Testis (tissue), 2 donors: ENCODE measurements at regions not wholly inside any gene's neighbourhood (a gene's known extent, or its start where the extent isn't known, plus 50 kb on each side); places are given as distances from the start of the nearest gene placed in this dataset.

Source experiments
- DNase-seq: peaks from one replicate; pipeline ENCODE4 v3.0.0-alpha.2; 2019
- H3K27ac ChIP-seq, 2 donors: fragments of 200-600 bp; sonication (generic); one replicate each; pipeline ENCODE4 v1.5.1; 2019
- H3K27me3 ChIP-seq: fragments of 200-600 bp; sonication (generic); one replicate; pipeline ENCODE4 v1.5.1; 2019
- H3K36me3 ChIP-seq: fragments of 200-600 bp; sonication (generic); one replicate; pipeline ENCODE4 v1.5.1; 2017; ENCODE audit warnings: low read depth; ENCODE audit errors: missing control alignments
- H3K4me1 ChIP-seq: fragments of 200-600 bp; sonication (generic); one replicate; pipeline ENCODE4 v1.5.1; 2019
- H3K4me3 ChIP-seq, 2 donors: fragments of 200-600 bp; sonication (generic); one replicate each; pipeline ENCODE4 v1.5.1; 2017 to 2019
- H3K9me3 ChIP-seq: fragments of 200-600 bp; sonication (generic); one replicate; pipeline ENCODE4 v1.5.1; 2017
- CTCF ChIP-seq, 3 experiments: fragments of 450-650 bp in 2 of 3; fragments of 200-600 bp in 1 of 3; sonication (generic) in 1 of 3; IDR thresholded peaks; one replicate each; pipeline ENCODE4 v1.5.1; 2016 to 2019; ENCODE audit warnings: antibody characterized with exemption in 3 of 3, mild to moderate bottlenecking in 2 of 3, moderate library complexity in 1 of 3
- POLR2A ChIP-seq: fragments of 450-650 bp; IDR thresholded peaks from one replicate; pipeline ENCODE4 v1.6.1; 2017; ENCODE audit warnings: antibody characterized with exemption, mild to moderate bottlenecking, moderate library complexity
- WGBS, 2 donors: methylation state at CpG; one replicate each; pipeline ENCODE4 v1.1.5; 2018; 5-methylcytosine and 5-hydroxymethylcytosine counted together
- intact Hi-C: fragments of 100-400 bp; cut with DNase I; formaldehyde crosslinking; loops from one replicate; pipeline ENCODE4 v1.15.1; 2023; ENCODE audit warnings: low total_unique reads

GRCh38 chr5:89287964-89288363 lies 405.0 kb upstream of the MEF2C start:
- H3K9me3 ChIP-seq, result no peaks in the 10 kb centered on the region
- no peak for TF ChIP-seq POLR2A
- no peak for TF ChIP-seq CTCF (IDR thresholded peaks at IDR 0.05)
- H3K4me3 ChIP-seq, result no peak overlapping the region
- no peak for DNase-seq
- H3K27ac ChIP-seq, result no peak overlapping the region
- intact Hi-C loops, result no loop called here
- H3K36me3 ChIP-seq, result no peaks in the 10 kb centered on the region
- H3K27me3 ChIP-seq, result no peaks in the 10 kb centered on the region
- no peaks in the 10 kb centered on the region for H3K4me1 ChIP-seq

GRCh38 chr5:89286320-89286719 lies 403.3 kb upstream of the MEF2C start:
- Histone ChIP-seq H3K4me1 (no peaks in the 10 kb centered on the region), H3K9me3 (no peaks in the 10 kb centered on the region), H3K4me3 (no peak overlapping the region), H3K27me3 (no peaks in the 10 kb centered on the region), H3K36me3 (no peaks in the 10 kb centered on the region), H3K27ac (no peak overlapping the region)
- intact Hi-C loops, result no loop called here
- no peak for DNase-seq
- no peak for TF ChIP-seq POLR2A
- no peak for TF ChIP-seq CTCF (IDR thresholded peaks at IDR 0.05)
- WGBS, 2 donors, result 88 to 92% methylated on average over 3 of the region's 3 CpGs

- H3K27me3 ChIP-seq, result no peaks in the 10 kb centered on the region
- TF ChIP-seq CTCF (IDR thresholded peaks at IDR 0.05), result no peak
- no peak for TF ChIP-seq POLR2A
Observed at GRCh38 chr5:89283728-89284493, 400.9 kb upstream of the MEF2C start.

GRCh38 chr5:89282554-89283510 lies 399.8 kb upstream of the MEF2C start:
- Histone ChIP-seq H3K27me3 (no peaks in the 10 kb centered on the region), H3K36me3 (no peaks in the 10 kb centered on the region), H3K4me1 (no peaks in the 10 kb centered on the region), H3K27ac (no peak overlapping the region), H3K4me3 (no peak overlapping the region), H3K9me3 (no peaks in the 10 kb centered on the region)
- intact Hi-C loops, result no loop called here
- WGBS, 2 donors, result 93 to 94% methylated on average over 3 of the region's 3 CpGs
- DNase-seq, result no peak
- no peak for TF ChIP-seq POLR2A
- no peak for TF ChIP-seq CTCF (IDR thresholded peaks at IDR 0.05)

More at GRCh38 chr5:89283728-89284493, 400.9 kb upstream of the MEF2C start:
- intact Hi-C loops, result no loop called here
- Histone ChIP-seq H3K27ac (no peak overlapping the region), H3K4me3 (no peak overlapping the region), H3K4me1 (no peaks in the 10 kb centered on the region), H3K9me3 (no peaks in the 10 kb centered on the region), H3K36me3 (no peaks in the 10 kb centered on the region)
- no peak for DNase-seq
- WGBS, 2 donors, result 97 to 99% methylated on average over 3 of the region's 3 CpGs
